ENCODE measurements at regions not wholly inside any gene's neighbourhood (a gene's known extent, or its start where the extent isn't known, plus 50 kb on each side); places are given as distances from the start of the nearest gene placed in this dataset.
"Not testable (repeated sequence)": the region's sequence is repeated elsewhere in the genome, so short reads cannot be mapped to it uniquely, and the experiment has no call there.

- no peak for TF ChIP-seq CTCF (IDR thresholded peaks at IDR 0.05; ENCODE audit: control insufficient read depth, extremely low read depth, insufficient read depth)
- H3K4me3 ChIP-seq (ENCODE audit: low read depth, low read length) = no peak overlapping the region
- DNase-seq (ENCODE audit: low read depth) = no peak
These were observed 1212.9 kb downstream of the TYW1 start for GRCh38 chr7:68209486-68209885.

DNA sequence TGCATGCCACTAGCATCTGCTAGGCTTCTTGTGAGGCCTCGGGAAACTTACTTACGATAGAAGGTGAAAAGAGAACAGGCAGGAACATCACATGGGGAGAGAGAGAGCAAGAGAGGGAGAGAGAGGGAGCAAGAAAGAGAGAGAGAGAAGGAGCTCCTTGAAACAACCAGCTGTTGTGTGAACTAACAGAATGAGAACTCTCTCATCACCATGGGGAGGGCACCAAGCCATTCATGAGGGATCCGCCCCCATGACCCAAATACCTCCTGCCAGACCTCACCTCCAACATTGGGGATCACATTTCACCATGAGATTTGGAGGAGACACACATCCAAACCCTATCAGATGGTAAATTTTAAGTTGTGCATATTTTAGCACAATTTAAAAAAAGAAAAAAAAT is 1217.2 kb downstream of the TYW1 start:
- no peak for DNase-seq (ENCODE audit: low read depth)
- no peak overlapping the region for H3K4me3 ChIP-seq (ENCODE audit: low read depth, low read length)
- no peak for TF ChIP-seq CTCF (IDR thresholded peaks at IDR 0.05; ENCODE audit: control insufficient read depth, extremely low read depth, insufficient read depth)

- no peak for TF ChIP-seq CTCF (IDR thresholded peaks at IDR 0.05; ENCODE audit: control insufficient read depth, extremely low read depth, insufficient read depth)
- H3K4me3 ChIP-seq (ENCODE audit: low read depth, low read length) = no peak overlapping the region
- DNase-seq (ENCODE audit: low read depth) = no peak
These were observed 1219.4 kb downstream of the TYW1 start for GRCh38 chr7:68216051-68216450.

GRCh38 chr7:68217426-68217825 is 1220.8 kb downstream of the TYW1 start:
- H3K4me3 ChIP-seq (ENCODE audit: low read depth, low read length) = no peak overlapping the region
- TF ChIP-seq CTCF (IDR thresholded peaks at IDR 0.05; ENCODE audit: control insufficient read depth, extremely low read depth, insufficient read depth) = no peak
- DNase-seq (ENCODE audit: low read depth) = no peak

GRCh38 chr7:68218461-68218860 is 1221.8 kb downstream of the TYW1 start:
- no peak for DNase-seq (ENCODE audit: low read depth)
- H3K4me3 ChIP-seq (ENCODE audit: low read depth, low read length) = no peak overlapping the region
- no peak for TF ChIP-seq CTCF (IDR thresholded peaks at IDR 0.05; ENCODE audit: control insufficient read depth, extremely low read depth, insufficient read depth)

- no peak for TF ChIP-seq CTCF (IDR thresholded peaks at IDR 0.05; ENCODE audit: control insufficient read depth, extremely low read depth, insufficient read depth)
- H3K4me3 ChIP-seq (ENCODE audit: low read depth, low read length) = no peak overlapping the region
- no peak for DNase-seq (ENCODE audit: low read depth)
These were observed 1225.7 kb downstream of the TYW1 start for GRCh38 chr7:68222311-68222710.

GRCh38 chr7:68224041-68224741 is 1227.6 kb downstream of the TYW1 start:
- TF ChIP-seq CTCF (IDR thresholded peaks at IDR 0.05; ENCODE audit: control insufficient read depth, extremely low read depth, insufficient read depth) = no peak
- no peak overlapping the region for H3K4me3 ChIP-seq (ENCODE audit: low read depth, low read length)
- no peak for DNase-seq (ENCODE audit: low read depth)

- not testable (repeated sequence) for H3K4me3 ChIP-seq (ENCODE audit: low read depth, low read length); DNase-seq (ENCODE audit: low read depth)
These were observed 1234.4 kb downstream of the TYW1 start for GRCh38 chr7:68231011-68231410.

Data from LNCaP clone FGC (cell line).